ENCODE measurements at regions not wholly inside any gene's neighbourhood (a gene's known extent, or its start where the extent isn't known, plus 50 kb on each side); places are given as distances from the start of the nearest gene placed in this dataset.
A peak's percentile ranks its signal among the peaks of the same experiment; 100 is the strongest.

- peak overlapping the region; percentile 1 for H3K27ac ChIP-seq
- H3K4me3 ChIP-seq (ENCODE audit: low read depth in 1 of 2, low read length in 1 of 2) = peak overlapping the region in 1 of 2 experiments; percentile 18
- H3K4me1 ChIP-seq (ENCODE audit: control insufficient read depth in 1 of 2, insufficient read depth in 1 of 2, low read depth in 1 of 2, low read length in 1 of 2) = peaks cover 26 to 33% of the 10 kb centered on the region in 2 experiments
- TF ChIP-seq CTCF (IDR thresholded peaks at IDR 0.05) = no peak
- H3K9me3 ChIP-seq = no peaks in the 10 kb centered on the region
- peaks cover 6% of the 10 kb centered on the region for H3K27me3 ChIP-seq
- H3K36me3 ChIP-seq = no peaks in the 10 kb centered on the region
Observed at GRCh38 chr2:8575038-8575833, 106.6 kb upstream of the ID2 start.

GRCh38 chr2:8575834-8576423 is 105.9 kb upstream of the ID2 start:
- Histone ChIP-seq H3K9me3 (no peaks in the 10 kb centered on the region), H3K36me3 (no peaks in the 10 kb centered on the region), H3K27ac (peak overlapping the region; percentile 63), H3K4me1 (ENCODE audit: control insufficient read depth in 1 of 2, insufficient read depth in 1 of 2, low read depth in 1 of 2, low read length in 1 of 2) (peaks cover 26 to 33% of the 10 kb centered on the region in 2 experiments), H3K4me3 (ENCODE audit: low read depth in 1 of 2, low read length in 1 of 2) (peak overlapping the region in 1 of 2 experiments; percentile 18), H3K27me3 (peaks cover 6% of the 10 kb centered on the region)
- no peak for TF ChIP-seq CTCF (IDR thresholded peaks at IDR 0.05)

- Histone ChIP-seq H3K4me1 (ENCODE audit: control insufficient read depth in 1 of 2, insufficient read depth in 1 of 2, low read depth in 1 of 2, low read length in 1 of 2) (peaks cover 26 to 33% of the 10 kb centered on the region in 2 experiments), H3K27me3 (peaks cover 6% of the 10 kb centered on the region), H3K27ac (peak overlapping the region; percentile 63), H3K9me3 (no peaks in the 10 kb centered on the region), H3K36me3 (no peaks in the 10 kb centered on the region), H3K4me3 (ENCODE audit: low read depth in 1 of 2, low read length in 1 of 2) (no peak overlapping the region)
- peak; percentile 12 for TF ChIP-seq CTCF (IDR thresholded peaks at IDR 0.05)
Observed at GRCh38 chr2:8576525-8577167, 105.2 kb upstream of the ID2 start.

- Histone ChIP-seq H3K4me3 (ENCODE audit: low read depth in 1 of 2, low read length in 1 of 2) (no peak overlapping the region), H3K27ac (no peak overlapping the region), H3K4me1 (ENCODE audit: control insufficient read depth in 1 of 2, insufficient read depth in 1 of 2, low read depth in 1 of 2, low read length in 1 of 2) (peaks cover 31 to 37% of the 10 kb centered on the region in 2 experiments), H3K9me3 (no peaks in the 10 kb centered on the region), H3K36me3 (no peaks in the 10 kb centered on the region), H3K27me3 (peaks cover 6% of the 10 kb centered on the region)
- TF ChIP-seq CTCF (IDR thresholded peaks at IDR 0.05) = no peak
Observed at GRCh38 chr2:8577573-8577972, 104.3 kb upstream of the ID2 start.

- Histone ChIP-seq H3K36me3 (no peaks in the 10 kb centered on the region), H3K27me3 (peaks cover 6% of the 10 kb centered on the region), H3K27ac (no peak overlapping the region), H3K9me3 (no peaks in the 10 kb centered on the region), H3K4me3 (ENCODE audit: low read depth in 1 of 2, low read length in 1 of 2) (no peak overlapping the region), H3K4me1 (ENCODE audit: control insufficient read depth in 1 of 2, insufficient read depth in 1 of 2, low read depth in 1 of 2, low read length in 1 of 2) (peaks cover 40 to 48% of the 10 kb centered on the region in 2 experiments)
- no peak for TF ChIP-seq CTCF (IDR thresholded peaks at IDR 0.05)
Observed at GRCh38 chr2:8578335-8579244, 103.3 kb upstream of the ID2 start.
